ENCODE measurements at regions not wholly inside any gene's neighbourhood (a gene's known extent, or its start where the extent isn't known, plus 50 kb on each side); places are given as distances from the start of the nearest gene placed in this dataset.

DNA sequence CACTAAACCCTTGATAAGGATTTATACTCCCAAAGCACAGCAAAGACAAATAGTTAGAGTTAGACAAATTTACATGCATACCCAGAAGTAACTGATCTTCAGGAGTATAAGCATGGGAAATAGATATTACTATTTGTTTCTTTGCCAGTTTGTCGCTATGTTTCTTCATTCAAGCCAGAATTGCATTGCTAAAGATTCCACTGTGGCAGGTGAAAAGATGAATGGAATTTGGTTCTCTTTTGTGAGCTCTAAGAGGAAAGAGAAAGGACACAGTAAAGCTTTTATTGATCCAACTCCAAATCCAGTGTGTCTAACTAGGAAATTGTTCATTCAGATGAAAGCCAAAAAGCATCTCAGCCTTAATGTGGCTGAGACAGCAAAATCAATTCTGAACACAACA, 292.3 kb upstream of the SPRY2 start:
- DNase-seq = no peak
- Histone ChIP-seq H3K4me3 (no peak overlapping the region), H3K36me3 (no peaks in the 10 kb centered on the region), H3K4me1 (no peaks in the 10 kb centered on the region), H3K27me3 (no peaks in the 10 kb centered on the region), H3K27ac (no peak overlapping the region), H3K9me3 (no peaks in the 10 kb centered on the region), H3K9ac (ENCODE audit: low read depth in 2 of 2, low read length in 2 of 2) (no peak overlapping the region)
- TF ChIP-seq, protein P1, sequence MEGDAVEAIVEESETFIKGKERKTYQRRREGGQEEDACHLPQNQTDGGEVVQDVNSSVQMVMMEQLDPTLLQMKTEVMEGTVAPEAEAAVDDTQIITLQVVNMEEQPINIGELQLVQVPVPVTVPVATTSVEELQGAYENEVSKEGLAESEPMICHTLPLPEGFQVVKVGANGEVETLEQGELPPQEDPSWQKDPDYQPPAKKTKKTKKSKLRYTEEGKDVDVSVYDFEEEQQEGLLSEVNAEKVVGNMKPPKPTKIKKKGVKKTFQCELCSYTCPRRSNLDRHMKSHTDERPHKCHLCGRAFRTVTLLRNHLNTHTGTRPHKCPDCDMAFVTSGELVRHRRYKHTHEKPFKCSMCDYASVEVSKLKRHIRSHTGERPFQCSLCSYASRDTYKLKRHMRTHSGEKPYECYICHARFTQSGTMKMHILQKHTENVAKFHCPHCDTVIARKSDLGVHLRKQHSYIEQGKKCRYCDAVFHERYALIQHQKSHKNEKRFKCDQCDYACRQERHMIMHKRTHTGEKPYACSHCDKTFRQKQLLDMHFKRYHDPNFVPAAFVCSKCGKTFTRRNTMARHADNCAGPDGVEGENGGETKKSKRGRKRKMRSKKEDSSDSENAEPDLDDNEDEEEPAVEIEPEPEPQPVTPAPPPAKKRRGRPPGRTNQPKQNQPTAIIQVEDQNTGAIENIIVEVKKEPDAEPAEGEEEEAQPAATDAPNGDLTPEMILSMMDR (IDR thresholded peaks at IDR 0.05) = no peak
- intact Hi-C loops (cut with DNase I) = no loop called here

DNA sequence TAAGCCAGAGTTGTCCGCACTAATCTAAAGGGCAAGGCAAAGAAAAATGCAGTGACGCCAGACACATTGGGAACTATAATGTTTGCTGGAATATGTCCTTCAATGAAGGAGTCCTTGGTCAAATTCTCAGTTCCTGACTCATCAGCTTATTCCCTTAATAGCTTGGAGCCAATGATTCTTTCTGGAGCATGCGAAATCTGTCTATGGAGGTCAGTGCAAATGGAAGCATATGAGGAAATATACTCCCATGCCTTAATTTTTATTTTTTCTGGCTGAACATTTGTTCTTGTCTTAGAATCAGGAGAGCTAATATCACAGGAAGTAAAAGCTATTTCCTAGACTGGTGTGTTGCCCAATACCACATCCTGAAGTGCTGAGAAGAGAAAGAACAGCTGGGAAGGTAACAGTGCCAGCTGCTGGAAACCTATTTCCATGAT, 289.8 kb upstream of the SPRY2 start:
- Histone ChIP-seq H3K4me3 (no peak overlapping the region), H3K9me3 (no peaks in the 10 kb centered on the region), H3K36me3 (no peaks in the 10 kb centered on the region), H3K27me3 (no peaks in the 10 kb centered on the region), H3K4me1 (no peaks in the 10 kb centered on the region), H3K9ac (ENCODE audit: low read depth in 2 of 2, low read length in 2 of 2) (no peak overlapping the region), H3K27ac (no peak overlapping the region)
- intact Hi-C loops (cut with DNase I) = no loop called here
- no peak for DNase-seq
- TF ChIP-seq, protein P1 (IDR thresholded peaks at IDR 0.05) = no peak

DNA sequence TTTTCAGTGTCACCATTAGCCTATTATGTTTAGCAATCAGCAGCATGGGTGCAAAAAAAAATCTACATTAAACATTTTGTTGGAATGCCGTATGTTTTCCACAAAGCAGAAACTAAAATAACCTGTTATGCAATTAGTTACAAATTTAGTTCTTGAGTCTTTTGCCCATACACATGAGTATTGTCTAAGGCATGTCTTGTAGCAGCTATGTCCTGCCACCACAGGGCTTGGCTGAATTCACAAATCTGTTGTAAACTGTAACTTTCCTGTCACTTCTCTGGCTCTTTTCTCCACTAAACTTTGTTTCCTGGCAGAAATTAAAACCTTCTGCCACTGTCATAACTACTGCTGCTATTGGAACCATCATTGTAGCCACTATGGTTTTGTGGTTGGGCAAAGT, 277.9 kb upstream of the SPRY2 start:
- no peaks in the 10 kb centered on the region for H3K36me3 ChIP-seq
- no peak for DNase-seq
- H3K27ac ChIP-seq = no peak overlapping the region
- no peak overlapping the region for H3K9ac ChIP-seq (ENCODE audit: low read depth in 2 of 2, low read length in 2 of 2)
- no peaks in the 10 kb centered on the region for H3K4me1 ChIP-seq
- TF ChIP-seq, protein P1 (IDR thresholded peaks at IDR 0.05) = no peak
- no peaks in the 10 kb centered on the region for H3K9me3 ChIP-seq
- intact Hi-C loops (cut with DNase I) = no loop called here
- no peak overlapping the region for H3K4me3 ChIP-seq
- no peaks in the 10 kb centered on the region for H3K27me3 ChIP-seq

DNA sequence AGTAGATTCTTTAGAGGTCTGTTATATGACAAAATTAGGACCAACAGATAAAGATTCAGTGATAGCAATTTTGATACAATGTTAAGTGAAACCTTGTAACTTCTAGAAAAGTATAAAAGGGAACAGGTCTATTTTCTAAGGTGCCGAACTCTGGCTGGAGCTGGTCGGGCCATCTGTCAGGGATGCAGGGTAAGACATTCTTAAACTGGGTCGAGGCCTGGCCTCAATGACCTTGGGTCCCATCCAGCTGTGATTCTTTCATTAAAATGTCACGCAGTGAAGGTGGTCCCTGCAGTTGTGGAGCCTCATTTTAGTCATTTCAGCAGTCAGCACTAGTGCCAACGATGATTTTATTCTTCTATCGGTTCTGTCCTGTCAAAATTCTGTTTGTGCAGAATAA, 271.9 kb upstream of the SPRY2 start:
- Histone ChIP-seq H3K4me3 (no peak overlapping the region), H3K27me3 (no peaks in the 10 kb centered on the region), H3K9me3 (no peaks in the 10 kb centered on the region), H3K9ac (ENCODE audit: low read depth in 2 of 2, low read length in 2 of 2) (no peak overlapping the region), H3K4me1 (no peaks in the 10 kb centered on the region), H3K27ac (no peak overlapping the region), H3K36me3 (no peaks in the 10 kb centered on the region)
- TF ChIP-seq, protein P1 (IDR thresholded peaks at IDR 0.05) = no peak
- intact Hi-C loops (cut with DNase I) = no loop called here
- DNase-seq = no peak

GRCh38 chr13:80611310-80611709, 270.4 kb upstream of the SPRY2 start:
- no peaks in the 10 kb centered on the region for H3K27me3 ChIP-seq
- DNase-seq = no peak
- no peak overlapping the region for H3K4me3 ChIP-seq
- no peaks in the 10 kb centered on the region for H3K9me3 ChIP-seq
- H3K36me3 ChIP-seq = no peaks in the 10 kb centered on the region
- H3K9ac ChIP-seq (ENCODE audit: low read depth in 2 of 2, low read length in 2 of 2) = no peak overlapping the region
- no peak overlapping the region for H3K27ac ChIP-seq
- TF ChIP-seq, protein P1 (IDR thresholded peaks at IDR 0.05) = no peak
- H3K4me1 ChIP-seq = no peaks in the 10 kb centered on the region
- intact Hi-C loops (cut with DNase I) = no loop called here

DNA sequence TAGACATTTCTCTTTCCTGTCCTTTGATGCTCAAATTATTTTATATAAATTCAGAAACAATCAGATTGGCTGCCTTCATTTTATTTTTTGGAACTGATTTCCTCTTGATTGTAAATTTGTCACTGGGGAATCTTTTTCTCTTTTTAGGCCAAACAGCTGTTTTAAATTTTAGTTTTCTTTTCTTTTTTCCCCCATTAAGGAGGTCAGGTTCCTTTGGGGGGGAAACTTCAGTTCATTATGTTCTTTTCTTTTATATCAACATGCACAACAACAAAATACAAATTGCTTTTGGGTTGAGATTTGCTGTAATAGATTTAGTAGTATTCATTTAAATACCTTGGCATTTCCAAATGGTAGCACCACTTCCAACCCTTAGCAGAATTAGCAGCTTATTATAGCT, 264.8 kb upstream of the SPRY2 start:
- intact Hi-C loops (cut with DNase I) = no loop called here
- H3K9ac ChIP-seq (ENCODE audit: low read depth in 2 of 2, low read length in 2 of 2) = no peak overlapping the region
- H3K9me3 ChIP-seq = no peaks in the 10 kb centered on the region
- H3K4me1 ChIP-seq = no peaks in the 10 kb centered on the region
- TF ChIP-seq, protein P1 (IDR thresholded peaks at IDR 0.05) = no peak
- no peak overlapping the region for H3K27ac ChIP-seq
- H3K4me3 ChIP-seq = no peak overlapping the region
- DNase-seq = no peak
- H3K27me3 ChIP-seq = no peaks in the 10 kb centered on the region
- H3K36me3 ChIP-seq = no peaks in the 10 kb centered on the region

All from colonic mucosa (tissue), 4 donors.